T-helper 1 cell (primary cell): ENCODE measurements at regions not wholly inside any gene's neighbourhood (a gene's known extent, or its start where the extent isn't known, plus 50 kb on each side); places are given as distances from the start of the nearest gene placed in this dataset.
"Not testable (repeated sequence)": the region's sequence is repeated elsewhere in the genome, so short reads cannot be mapped to it uniquely, and the experiment has no call there.

Experiments used
- DNase-seq, 5 donors: peaks; one replicate each; pipeline ENCODE4 v3.0.0-alpha.2; 2012 to 2020

- DNase-seq, result no peak
Measured at GRCh38 chr6:90676516-90677300, 89.8 kb upstream of the MAP3K7 start.

GRCh38 chr6:90675107-90675506 is 88.2 kb upstream of the MAP3K7 start:
- DNase-seq, result not testable (repeated sequence)

GRCh38 chr6:90674077-90674476 is 87.2 kb upstream of the MAP3K7 start:
- not testable (repeated sequence) for DNase-seq

- no peak for DNase-seq
Measured at GRCh38 chr6:90669846-90670245, 83.0 kb upstream of the MAP3K7 start.

- no peak for DNase-seq
Measured at GRCh38 chr6:90669420-90669819, 82.5 kb upstream of the MAP3K7 start.

DNA sequence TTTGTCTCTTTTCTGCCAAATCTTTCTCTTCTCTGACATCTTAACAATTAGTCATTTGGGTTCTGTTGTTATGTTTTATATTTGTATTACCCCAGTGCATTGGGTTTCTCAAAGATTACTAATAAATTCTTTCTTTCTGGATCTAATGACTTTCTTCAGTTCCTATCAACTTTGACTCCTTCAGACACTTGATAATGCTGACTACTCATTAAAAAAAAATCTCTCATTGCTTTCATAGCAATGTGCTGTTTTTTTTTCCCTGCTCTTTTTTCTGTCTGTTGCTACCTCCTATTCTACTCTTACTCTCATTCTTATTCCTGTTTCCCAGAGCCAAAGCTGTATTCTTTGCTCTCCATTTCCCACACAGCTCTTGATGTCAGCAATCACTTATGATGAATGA is 81.3 kb upstream of the MAP3K7 start:
- no peak for DNase-seq

GRCh38 chr6:90663873-90664272 is 77.0 kb upstream of the MAP3K7 start:
- DNase-seq, result no peak

- DNase-seq, result no peak
Measured at GRCh38 chr6:90663106-90663505, 76.2 kb upstream of the MAP3K7 start.

- DNase-seq, result no peak
Measured at GRCh38 chr6:90660931-90661330, 74.1 kb upstream of the MAP3K7 start.

DNA sequence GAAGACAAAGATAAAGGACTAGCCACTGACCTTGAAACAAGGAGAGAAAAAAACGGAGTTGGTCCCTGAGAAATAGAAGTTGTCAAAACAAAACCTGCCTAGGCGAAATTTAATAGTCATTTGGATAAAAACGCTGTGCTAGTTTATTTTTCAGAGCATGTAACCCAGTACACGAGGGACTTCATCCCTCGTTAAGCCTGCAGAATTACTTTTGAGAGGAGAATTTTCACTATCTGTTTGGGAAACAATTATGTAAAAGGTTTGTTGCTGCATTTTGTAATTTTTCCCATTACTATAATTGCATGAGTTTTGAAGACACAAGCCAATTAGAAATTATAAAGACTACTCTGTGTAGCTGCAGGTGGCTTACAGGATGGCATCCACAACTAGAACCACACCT is 71.6 kb upstream of the MAP3K7 start:
- DNase-seq, result no peak

GRCh38 chr6:90656325-90656724 is 69.5 kb upstream of the MAP3K7 start:
- DNase-seq, result no peak

DNA sequence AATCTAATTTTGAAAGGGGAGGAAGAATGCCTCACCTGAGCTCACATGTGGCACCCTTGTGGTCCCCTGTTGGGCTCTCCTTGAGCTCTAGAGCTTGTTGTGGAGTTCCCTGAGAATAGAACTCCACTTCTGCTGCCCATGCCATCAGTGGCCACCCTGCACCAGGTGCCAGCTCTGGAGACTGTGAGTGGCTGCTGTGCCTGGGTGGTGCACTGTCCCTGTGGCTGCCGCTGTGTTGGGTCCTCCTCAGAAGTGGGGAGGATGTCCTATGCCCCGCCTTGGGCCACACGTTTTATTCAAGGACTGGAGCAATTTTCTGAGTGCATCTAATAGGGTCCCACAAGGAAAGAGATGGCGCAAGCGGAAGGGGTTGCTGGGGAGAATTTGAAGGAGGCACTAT is 67.9 kb upstream of the MAP3K7 start:
- no peak for DNase-seq

- DNase-seq, result no peak
Measured at GRCh38 chr6:90654166-90654565, 67.3 kb upstream of the MAP3K7 start.

GRCh38 chr6:90653750-90654149 is 66.9 kb upstream of the MAP3K7 start:
- no peak for DNase-seq

GRCh38 chr6:90650041-90650940 is 63.4 kb upstream of the MAP3K7 start:
- no peak for DNase-seq

GRCh38 chr6:90648873-90649272 is 62.0 kb upstream of the MAP3K7 start:
- DNase-seq, result no peak

DNA sequence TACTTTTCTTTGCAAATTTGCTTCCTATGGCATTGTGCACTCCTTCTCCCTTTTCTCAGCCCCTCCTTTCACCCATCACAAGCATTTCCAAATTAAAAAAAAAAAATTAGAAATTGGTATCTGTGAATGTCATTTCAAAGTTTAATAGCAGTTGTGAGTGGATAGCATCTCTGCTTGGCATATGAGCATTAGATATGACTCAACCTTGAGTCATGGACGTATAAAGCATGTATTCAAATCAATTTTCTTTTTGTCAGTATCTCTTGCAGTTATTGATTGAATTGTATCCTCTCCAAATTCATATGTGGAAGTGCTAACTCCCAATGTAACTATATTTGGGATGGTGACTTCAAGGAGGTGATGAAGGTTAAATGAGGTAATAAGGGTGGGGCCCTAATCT is 60.1 kb upstream of the MAP3K7 start:
- DNase-seq, result no peak

DNA sequence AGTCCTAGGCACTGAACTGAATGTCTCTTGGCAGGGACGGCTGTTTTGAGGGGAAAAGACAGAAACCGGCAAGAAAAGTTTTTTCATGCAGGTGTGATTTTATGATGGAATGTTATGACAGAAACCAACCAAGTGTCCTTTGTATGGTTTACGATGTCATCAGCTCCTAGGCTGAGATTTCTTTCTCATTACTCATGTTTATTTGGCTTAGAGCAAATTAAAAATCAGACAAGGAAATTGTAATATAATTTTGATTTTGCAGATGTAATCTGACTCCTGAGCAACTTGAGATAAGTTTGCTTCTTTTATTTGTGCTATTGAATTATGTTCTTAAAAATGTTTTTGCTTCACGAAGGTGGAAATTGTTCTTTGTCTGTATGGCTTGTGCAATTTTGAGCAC is 58.8 kb upstream of the MAP3K7 start:
- no peak for DNase-seq

GRCh38 chr6:90644492-90644891 is 57.6 kb upstream of the MAP3K7 start:
- DNase-seq, result no peak

DNA sequence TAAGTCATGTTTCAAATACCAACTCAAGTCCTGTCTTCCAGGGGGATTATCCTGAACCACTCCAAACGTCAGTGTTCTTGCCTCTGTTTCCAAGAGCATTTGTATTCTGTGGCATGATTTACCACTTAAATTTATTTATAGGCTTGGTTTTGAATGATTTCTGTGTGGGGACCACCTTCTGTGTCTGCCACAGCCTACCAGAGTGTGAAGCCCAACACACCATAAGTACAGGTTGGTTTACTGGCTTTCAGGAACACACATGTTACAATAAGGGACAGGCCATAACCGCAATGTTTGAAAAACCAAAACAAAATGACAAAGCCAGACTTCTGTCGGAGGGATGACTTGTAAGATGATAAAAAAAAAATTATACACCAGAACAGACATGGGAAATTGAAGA is 56.5 kb upstream of the MAP3K7 start:
- DNase-seq, result no peak

DNA sequence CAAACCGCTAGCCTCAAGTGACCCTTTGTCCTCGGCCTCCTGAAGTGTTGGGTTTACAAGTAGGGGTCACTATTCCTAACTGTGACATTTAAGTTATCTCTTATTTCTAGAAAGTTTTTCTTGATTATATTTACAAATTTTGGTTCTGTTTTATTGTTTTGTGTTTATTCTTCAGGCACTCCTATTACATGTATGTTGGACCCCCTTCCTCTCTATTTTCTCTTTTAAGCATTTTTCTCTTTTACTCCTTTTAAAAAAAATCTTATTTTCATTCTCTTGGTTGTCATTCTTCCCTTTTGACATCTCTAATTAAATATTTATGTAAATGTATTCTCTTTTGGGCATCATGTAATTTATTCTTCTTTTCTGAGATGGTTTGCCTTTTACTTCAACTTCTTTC is 50.4 kb upstream of the MAP3K7 start:
- DNase-seq, result no peak
